HEK293 (cell line): ENCODE measurements at regions not wholly inside any gene's neighbourhood (a gene's known extent, or its start where the extent isn't known, plus 50 kb on each side); places are given as distances from the start of the nearest gene placed in this dataset.

Experiments
- CTCF ChIP-seq: fragments of 450-650 bp; formaldehyde crosslinking; IDR thresholded peaks from 2 replicates; pipeline ENCODE4 v1.5.1; 2016; ENCODE audit warnings: missing biosample characterization, missing genetic modification characterization
- MYNN ChIP-seq: fragments of 450-650 bp; formaldehyde crosslinking; IDR thresholded peaks from 2 replicates; pipeline ENCODE4 v1.5.1; 2016; ENCODE audit warnings: missing biosample characterization, missing genetic modification characterization, borderline replicate concordance
- ZNF514 ChIP-seq: fragments of 450-650 bp; formaldehyde crosslinking; IDR thresholded peaks from 2 replicates; pipeline ENCODE4 v1.5.1; 2016; ENCODE audit warnings: missing biosample characterization, missing genetic modification characterization
- ZSCAN30 ChIP-seq: fragments of 450-650 bp; IDR thresholded peaks from 2 replicates; pipeline ENCODE4 v1.5.1; 2018; ENCODE audit warnings: missing biosample characterization, mild to moderate bottlenecking, missing genetic modification characterization, moderate library complexity

- TF ChIP-seq ZNF514 (tag by site-specific recombination) (no peak), CTCF (no peak), ZSCAN30 (tag by site-specific recombination) (no peak), MYNN (tag by site-specific recombination) (no peak)
These were observed 95.0 kb upstream of the MLN start for GRCh38 chr6:33898771-33899170.
